SK-N-SH treated with all-trans-retinoic acid at 6 μM for 48 hours (cell line): ENCODE measurements at regions not wholly inside any gene's neighbourhood (a gene's known extent, or its start where the extent isn't known, plus 50 kb on each side); places are given as distances from the start of the nearest gene placed in this dataset.

Source experiments
- GLIS3 ChIP-seq: fragments of 250-450 bp; sonication (Bioruptor Pico); IDR thresholded peaks from 2 replicates; pipeline ENCODE4 v1.5.0; 2020; ENCODE audit warnings: mild to moderate bottlenecking, moderate library complexity
- PATZ1 ChIP-seq: fragments of 250-450 bp; sonication (Bioruptor Pico); IDR thresholded peaks from 2 replicates; pipeline ENCODE4 v1.8.0; 2020; ENCODE audit warnings: mild to moderate bottlenecking, moderate library complexity, borderline replicate concordance
- SNAI2 ChIP-seq: fragments of 250-450 bp; sonication (Bioruptor Pico); IDR thresholded peaks from 2 replicates; pipeline ENCODE4 v1.5.0; 2020; ENCODE audit warnings: mild to moderate bottlenecking, moderate library complexity
- TOX ChIP-seq: fragments of 250-450 bp; sonication (Bioruptor Pico); IDR thresholded peaks from 2 replicates; pipeline ENCODE4 v1.8.0; 2021; ENCODE audit warnings: mild to moderate bottlenecking, moderate library complexity, borderline replicate concordance
- ZFP3 ChIP-seq: fragments of 250-450 bp; sonication (Bioruptor Pico); IDR thresholded peaks from 2 replicates; pipeline ENCODE4 v1.5.0; 2020; ENCODE audit warnings: mild to moderate bottlenecking, moderate library complexity
- ZFP30 ChIP-seq: fragments of 450-650 bp; formaldehyde crosslinking; IDR thresholded peaks from 2 replicates; pipeline ENCODE4 v1.5.0; 2022; ENCODE audit warnings: mild to moderate bottlenecking, moderate library complexity
- ZNF70 ChIP-seq: fragments of 450-650 bp; formaldehyde crosslinking; IDR thresholded peaks from 2 replicates; pipeline ENCODE4 v1.5.0; 2020; ENCODE audit warnings: mild to moderate bottlenecking, moderate library complexity

DNA sequence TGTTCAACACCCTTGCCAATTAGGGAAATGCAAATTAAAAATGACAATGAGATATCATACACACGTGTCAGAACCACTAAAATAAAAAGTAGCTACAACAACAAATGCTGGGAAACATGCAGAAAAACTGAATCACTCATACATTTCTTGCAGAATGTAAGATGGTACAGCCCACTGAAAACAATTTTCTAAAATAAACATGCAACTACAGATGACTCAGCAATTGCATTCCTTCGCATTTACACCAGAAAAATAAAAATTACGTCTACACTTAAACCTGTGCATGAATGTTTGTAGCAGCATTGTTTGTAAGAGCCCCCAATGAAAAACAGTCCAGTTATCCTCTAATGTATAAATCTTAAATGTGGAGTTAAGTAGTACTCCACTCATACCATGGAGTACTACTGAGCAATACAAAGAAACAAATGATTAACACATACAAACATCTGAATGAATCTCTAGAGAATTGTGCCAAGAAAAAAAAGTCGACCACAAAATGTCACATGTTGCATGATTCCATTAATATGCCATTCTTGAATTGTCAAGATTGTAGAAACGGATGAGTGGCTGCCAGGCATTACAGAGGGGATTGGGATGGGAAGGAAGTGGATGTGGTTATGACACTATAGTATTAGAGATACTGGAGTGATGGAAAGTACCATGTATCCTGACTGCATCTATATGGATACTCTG, 134.6 kb upstream of the NPSR1 start:
- TF ChIP-seq ZFP3 (no peak), GLIS3 (CRISPR knock-in tag) (no peak), SNAI2 (CRISPR knock-in tag) (no peak), ZNF70 (CRISPR knock-in tag) (no peak), ZFP30 (CRISPR knock-in tag) (no peak), TOX (CRISPR knock-in tag) (no peak), PATZ1 (CRISPR knock-in tag) (no peak)
